H1 (cell line): ENCODE measurements at regions not wholly inside any gene's neighbourhood (a gene's known extent, or its start where the extent isn't known, plus 50 kb on each side); places are given as distances from the start of the nearest gene placed in this dataset.

Experiments used
- CTCF ChIA-PET: fragments of 300-600 bp; sonication (Branson Sonifier 250); formaldehyde crosslinking; loops from one replicate; lab custom pipeline; 2021; ENCODE audit not compliant: partially characterized antibody; lab: Charles Lee
- POLR2A ChIA-PET: fragments of 300-600 bp; sonication (Branson Sonifier 250); formaldehyde crosslinking; loops from one replicate; lab custom pipeline; 2021; ENCODE audit warnings: inconsistent platforms; ENCODE audit not compliant: partially characterized antibody; lab: Charles Lee
- DNase-seq, 2 experiments: peaks; one replicate each; pipeline versions ENCODE4 v3.0.0 to v3.0.0-alpha.2; 2010 to 2022; ENCODE audit warnings: low spot score in 2 of 2, low read depth in 1 of 2, mixed read lengths in 1 of 2
- FAIRE-seq: peaks from 2 replicates; lab custom pipeline; 2011; peaks lifted over from hg19 to GRCh38; lab: Jason Lieb, UNC
- H2AFZ ChIP-seq: 2 replicates; pipeline ENCODE4 v1.8.1; 2012; ENCODE audit warnings: low read length, inconsistent platforms
- H2AK5ac ChIP-seq: 2 replicates; pipeline ENCODE4 v1.6.1; 2013; ENCODE audit warnings: low read depth, low read length
- H2BK120ac ChIP-seq: replicated peaks from 2 replicates; pipeline ENCODE3; 2013; ENCODE audit warnings: low read depth, low read length, inconsistent platforms
- H2BK12ac ChIP-seq: 2 replicates; pipeline ENCODE4 v1.6.1; 2013; ENCODE audit warnings: low read depth, low read length
- H2BK15ac ChIP-seq: 2 replicates; pipeline ENCODE4 v1.6.1; 2013; ENCODE audit warnings: low read length
- H2BK20ac ChIP-seq: 2 replicates; pipeline ENCODE4 v1.6.1; 2013; ENCODE audit warnings: low read length
- H2BK5ac ChIP-seq: 2 replicates; pipeline ENCODE4 v1.6.1; 2013; ENCODE audit warnings: low read depth, low read length
- H3K14ac ChIP-seq: 2 replicates; pipeline ENCODE4 v1.6.1; 2013; ENCODE audit warnings: inconsistent platforms; ENCODE audit not compliant: insufficient read length
- H3K18ac ChIP-seq: 2 replicates; pipeline ENCODE4 v1.6.1; 2013; ENCODE audit warnings: low read length; ENCODE audit errors: extremely low read depth
- H3K23ac ChIP-seq: 2 replicates; pipeline ENCODE4 v1.6.1; 2013; ENCODE audit warnings: inconsistent platforms; ENCODE audit not compliant: insufficient read length
- H3K23me2 ChIP-seq: 2 replicates; pipeline ENCODE4 v1.6.1; 2013; ENCODE audit warnings: low read depth, low read length
- H3K27ac ChIP-seq: 2 replicates; pipeline ENCODE4 v1.6.1; 2011; ENCODE audit warnings: low read depth, low read length, inconsistent platforms
- H3K27me3 ChIP-seq, 4 experiments: replicated peaks in 1 of 4; 1 replicate in 1 of 4; 2 replicates in 3 of 4; pipeline versions ENCODE4 v1.6.1 to v1.8.1; 2011 to 2013; ENCODE audit warnings: low read length in 3 of 4, mild to moderate bottlenecking in 3 of 4, inconsistent platforms in 2 of 4, mixed read lengths in 2 of 4, moderate library complexity in 1 of 4; ENCODE audit not compliant: control insufficient read depth in 3 of 4, insufficient read depth in 3 of 4; ENCODE audit errors: extremely low read depth in 1 of 4
- H3K36me3 ChIP-seq, 4 experiments: 2 replicates each; pipeline versions ENCODE4 v1.6.1 to v1.8.1; 2011 to 2013; ENCODE audit warnings: mild to moderate bottlenecking in 4 of 4, low read length in 3 of 4, moderate library complexity in 2 of 4, control low read depth in 1 of 4, inconsistent platforms in 1 of 4; ENCODE audit not compliant: insufficient read depth in 4 of 4, control insufficient read depth in 2 of 4
- H3K4ac ChIP-seq: replicated peaks from 2 replicates; pipeline ENCODE3; 2013; ENCODE audit warnings: low read length, low read depth, mixed read lengths, inconsistent platforms; ENCODE audit not compliant: insufficient read length
- H3K4me1 ChIP-seq, 4 experiments: replicated peaks in 1 of 4; 1 replicate in 1 of 4; 2 replicates in 3 of 4; pipeline versions ENCODE4 v1.6.1 to v1.8.1; 2011 to 2013; ENCODE audit warnings: low read length in 3 of 4, inconsistent platforms in 2 of 4, mixed read lengths in 1 of 4; ENCODE audit not compliant: insufficient read depth in 4 of 4, control insufficient read depth in 3 of 4
- H3K4me2 ChIP-seq, 2 experiments: 2 replicates each; pipeline versions ENCODE4 v1.6.1 to v1.8.1; 2011 to 2013; ENCODE audit warnings: low read depth in 2 of 2, low read length in 2 of 2, control low read depth in 1 of 2, inconsistent platforms in 1 of 2, mild to moderate bottlenecking in 1 of 2; ENCODE audit not compliant: insufficient read depth in 1 of 2
- H3K4me3 ChIP-seq, 4 experiments: fragments of 200-600, 300-600 bp in 1 of 4; sonication (generic), shearing (Covaris generic), sonication (Bioruptor Twin) in 1 of 4; 2 replicates each; pipeline versions ENCODE4 v1.5.1 to v1.8.1; 2011 to 2016; ENCODE audit warnings: low read length in 4 of 4, low read depth in 3 of 4, control low read depth in 2 of 4, inconsistent platforms in 2 of 4, mild to moderate bottlenecking in 2 of 4, mixed read lengths in 1 of 4, moderate library complexity in 1 of 4; ENCODE audit not compliant: insufficient read depth in 2 of 4; ENCODE audit errors: extremely low read depth in 1 of 4
- H3K56ac ChIP-seq: replicated peaks from 2 replicates; pipeline ENCODE3; 2013; ENCODE audit warnings: low read depth, mild to moderate bottlenecking, mixed read lengths, low read length, inconsistent platforms; ENCODE audit not compliant: insufficient read length
- H3K79me1 ChIP-seq: 2 replicates; pipeline ENCODE4 v1.6.1; 2013; ENCODE audit warnings: low read depth, low read length, control low read depth
- H3K79me2 ChIP-seq, 2 experiments: 2 replicates each; pipeline versions ENCODE4 v1.6.1 to v1.8.1; 2012 to 2013; ENCODE audit warnings: low read length in 2 of 2, mild to moderate bottlenecking in 2 of 2, inconsistent platforms in 1 of 2; ENCODE audit not compliant: insufficient read depth in 2 of 2, control insufficient read depth in 1 of 2
- H3K9ac ChIP-seq, 4 experiments: replicated peaks in 1 of 4; 1 replicate in 1 of 4; 2 replicates in 3 of 4; pipeline versions ENCODE4 v1.6.1 to v1.8.1; 2011 to 2013; ENCODE audit warnings: low read depth in 3 of 4, low read length in 3 of 4, control low read depth in 2 of 4, mild to moderate bottlenecking in 2 of 4, moderate library complexity in 2 of 4, inconsistent platforms in 1 of 4; ENCODE audit errors: extremely low read depth in 1 of 4
- H3K9me3 ChIP-seq, 2 experiments: 2 replicates each; pipeline versions ENCODE4 v1.6.1 to v1.8.1; 2012 to 2013; ENCODE audit warnings: mild to moderate bottlenecking in 2 of 2, moderate library complexity in 2 of 2, control low read depth in 1 of 2, inconsistent platforms in 1 of 2, low read depth in 1 of 2, low read length in 1 of 2, mixed read lengths in 1 of 2; ENCODE audit not compliant: insufficient read depth in 2 of 2
- H4K20me1 ChIP-seq, 2 experiments: replicated peaks in 1 of 2; 2 replicates each; pipeline versions ENCODE3 to v1.8.1; 2011 to 2013; ENCODE audit warnings: inconsistent platforms in 2 of 2, low read length in 2 of 2, mild to moderate bottlenecking in 1 of 2; ENCODE audit not compliant: insufficient read depth in 2 of 2, control insufficient read depth in 1 of 2
- H4K5ac ChIP-seq: 2 replicates; pipeline ENCODE4 v1.6.1; 2013; ENCODE audit warnings: low read length, low read depth, mixed read lengths, inconsistent platforms; ENCODE audit not compliant: insufficient read length
- H4K8ac ChIP-seq: 2 replicates; pipeline ENCODE4 v1.8.0; 2013; ENCODE audit warnings: mild to moderate bottlenecking, moderate library complexity, low read length, inconsistent platforms; ENCODE audit not compliant: insufficient read depth; ENCODE audit errors: extremely low read depth
- H4K91ac ChIP-seq: replicated peaks from 2 replicates; pipeline ENCODE3; 2013; ENCODE audit warnings: low read length, mixed read lengths, inconsistent platforms; ENCODE audit not compliant: insufficient read length
- BCL11A ChIP-seq, 2 experiments: IDR thresholded peaks; one replicate each; pipeline ENCODE4 v1.6.1; 2011; ENCODE audit warnings: low read depth in 2 of 2, low read length in 2 of 2, mild to moderate bottlenecking in 2 of 2
- EP300 ChIP-seq, 2 experiments: IDR thresholded peaks; 1 replicate in 1 of 2; 2 replicates in 1 of 2; pipeline ENCODE4 v1.6.1; 2011 to 2012; ENCODE audit warnings: low read depth in 2 of 2, low read length in 2 of 2, mild to moderate bottlenecking in 2 of 2, borderline replicate concordance in 1 of 2, inconsistent platforms in 1 of 2, moderate library complexity in 1 of 2
- WGBS, 2 experiments: shearing (Covaris generic) in 1 of 2; methylation state at CpG; one replicate each; pipeline versions ENCODE4 v1.1.6 to v1.1.7; 2013 to 2015; ENCODE audit warnings: low lambda C conversion rate in 2 of 2, mixed read lengths in 2 of 2, inconsistent platforms in 1 of 2, low coverage in 1 of 2, missing lambda C conversion rate in 1 of 2; ENCODE audit not compliant: insufficient replicate concordance in 2 of 2, insufficient coverage in 1 of 2, insufficient read length in 1 of 2; ENCODE audit errors: extremely low coverage in 1 of 2, missing lambda C conversion rate in 1 of 2; 5-methylcytosine and 5-hydroxymethylcytosine counted together
- TF ChIP-seq, protein P1 (sequence below): IDR thresholded peaks from 2 replicates; pipeline ENCODE4 v1.6.1; 2011; ENCODE audit warnings: low read depth, mild to moderate bottlenecking, low read length; ENCODE audit not compliant: insufficient read depth

DNA sequence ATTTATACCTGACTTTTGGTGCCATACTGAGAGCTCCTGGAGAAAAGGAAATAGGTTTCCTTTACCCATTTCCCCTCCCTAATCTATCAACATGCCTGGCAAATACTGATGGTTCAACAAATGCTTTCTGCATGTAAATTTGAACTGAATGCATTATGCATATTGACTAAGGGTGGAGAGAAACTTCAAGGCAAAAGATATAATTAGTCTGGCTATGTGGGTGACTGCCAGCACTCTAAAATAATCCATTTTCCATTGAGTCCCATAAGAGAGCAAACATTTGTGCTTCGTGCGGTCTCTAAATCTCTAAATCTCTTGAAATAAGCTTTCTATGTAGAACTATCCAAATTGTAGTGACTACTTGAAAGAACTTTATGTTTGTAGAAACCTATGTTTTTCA, 451.3 kb upstream of the LMCD1 start:
- Histone ChIP-seq H4K20me1 (no peaks in the 10 kb centered on the region), H2AFZ (no peak overlapping the region), H3K56ac (no peak overlapping the region), H3K27ac (no peak overlapping the region), H3K4ac (no peak overlapping the region), H3K9me3 (no peaks in the 10 kb centered on the region), H4K5ac (no peak overlapping the region), H3K4me1 (peaks cover 0 to 5% (median 3%) of the 10 kb centered on the region in 4 experiments; a peak in 4 of 7 replicates), H3K23ac (no peak overlapping the region), H4K91ac (no peak overlapping the region), H3K79me1 (no peaks in the 10 kb centered on the region), H2BK15ac (no peak overlapping the region), H2BK20ac (no peak overlapping the region), H3K23me2 (no peaks in the 10 kb centered on the region), H2BK5ac (no peak overlapping the region), H2BK12ac (no peak overlapping the region), H2AK5ac (no peak overlapping the region), H3K18ac (no peak overlapping the region), H3K4me3 (no peak overlapping the region), H3K14ac (no peak overlapping the region), H4K8ac (no peak overlapping the region), H3K9ac (no peak overlapping the region), H3K27me3 (no peaks in the 10 kb centered on the region), H2BK120ac (no peak overlapping the region), H3K79me2 (no peaks in the 10 kb centered on the region), H3K36me3 (no peaks in the 10 kb centered on the region), H3K4me2 (no peak overlapping the region)
- no peak for DNase-seq
- 98% methylated on average over 2 of the region's 2 CpGs; no CpG with 5 or more reads in 1 of the 2 experiments for WGBS, 2 experiments
- no peak for TF ChIP-seq EP300 (IDR thresholded peaks at IDR 0.05; ENCODE audit: borderline replicate concordance in 1 of 2, low read depth in 2 of 2, low read length in 2 of 2)
- TF ChIP-seq, protein P1, sequence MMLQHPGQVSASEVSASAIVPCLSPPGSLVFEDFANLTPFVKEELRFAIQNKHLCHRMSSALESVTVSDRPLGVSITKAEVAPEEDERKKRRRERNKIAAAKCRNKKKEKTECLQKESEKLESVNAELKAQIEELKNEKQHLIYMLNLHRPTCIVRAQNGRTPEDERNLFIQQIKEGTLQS = no peak
- TF ChIP-seq BCL11A (IDR thresholded peaks at IDR 0.05; ENCODE audit: low read depth in 2 of 2, low read length in 2 of 2) = no peak
- ChIA-PET CTCF (interaction anchor here (1.0 kb wide), 1 partner anchor 29 kb away, joined by 3 read pairs; no protein-coding TSS in a partner anchor), POLR2A (no interaction called here)
- no peak for FAIRE-seq
